Kidney epithelial cell (primary cell): ENCODE measurements at regions not wholly inside any gene's neighbourhood (a gene's known extent, or its start where the extent isn't known, plus 50 kb on each side); places are given as distances from the start of the nearest gene placed in this dataset.

Experiments used
- DNase-seq: peaks from one replicate; pipeline ENCODE4 v3.0.0-alpha.2; 2010; ENCODE audit warnings: low read depth
- H3K27me3 ChIP-seq: 2 replicates; pipeline ENCODE4 v1.6.0; 2011; ENCODE audit warnings: low read length; ENCODE audit not compliant: control insufficient read depth, insufficient read depth
- H3K36me3 ChIP-seq: 2 replicates; pipeline ENCODE4 v1.5.1; 2011; ENCODE audit warnings: low read length; ENCODE audit not compliant: control insufficient read depth, insufficient read depth
- H3K4me3 ChIP-seq: 2 replicates; pipeline ENCODE4 v1.5.1; 2011; ENCODE audit warnings: low read depth, mild to moderate bottlenecking, control low read depth, low read length
- TF ChIP-seq, protein P1 (sequence below): IDR thresholded peaks from 2 replicates; pipeline ENCODE4 v1.5.1; 2011; ENCODE audit warnings: mild to moderate bottlenecking, moderate library complexity, low read length, control low read depth, inconsistent platforms; ENCODE audit not compliant: insufficient read depth, poor library complexity, severe bottlenecking

DNA sequence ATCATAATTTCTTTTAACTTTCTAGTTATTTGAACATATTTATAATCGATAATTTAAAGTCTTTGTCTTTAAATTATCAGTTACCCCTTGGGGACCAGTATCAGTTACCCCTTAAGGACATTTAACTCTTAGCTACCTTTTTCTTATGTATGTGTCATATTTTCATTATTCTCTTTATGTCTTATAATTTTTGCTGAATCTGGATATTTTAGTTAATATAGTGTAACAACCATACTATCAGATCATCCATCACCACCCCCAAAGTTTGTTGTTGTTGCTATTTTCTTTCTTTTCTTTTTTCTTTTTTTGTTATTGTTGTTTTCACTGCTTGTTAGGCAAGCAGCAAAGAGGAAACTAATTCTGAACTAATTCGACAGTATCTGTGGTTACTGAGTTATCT lies 57.0 kb upstream of the TNFSF18 start:
- Histone ChIP-seq H3K27me3 (no peaks in the 10 kb centered on the region), H3K36me3 (no peaks in the 10 kb centered on the region), H3K4me3 (no peak overlapping the region)
- TF ChIP-seq, protein P1, sequence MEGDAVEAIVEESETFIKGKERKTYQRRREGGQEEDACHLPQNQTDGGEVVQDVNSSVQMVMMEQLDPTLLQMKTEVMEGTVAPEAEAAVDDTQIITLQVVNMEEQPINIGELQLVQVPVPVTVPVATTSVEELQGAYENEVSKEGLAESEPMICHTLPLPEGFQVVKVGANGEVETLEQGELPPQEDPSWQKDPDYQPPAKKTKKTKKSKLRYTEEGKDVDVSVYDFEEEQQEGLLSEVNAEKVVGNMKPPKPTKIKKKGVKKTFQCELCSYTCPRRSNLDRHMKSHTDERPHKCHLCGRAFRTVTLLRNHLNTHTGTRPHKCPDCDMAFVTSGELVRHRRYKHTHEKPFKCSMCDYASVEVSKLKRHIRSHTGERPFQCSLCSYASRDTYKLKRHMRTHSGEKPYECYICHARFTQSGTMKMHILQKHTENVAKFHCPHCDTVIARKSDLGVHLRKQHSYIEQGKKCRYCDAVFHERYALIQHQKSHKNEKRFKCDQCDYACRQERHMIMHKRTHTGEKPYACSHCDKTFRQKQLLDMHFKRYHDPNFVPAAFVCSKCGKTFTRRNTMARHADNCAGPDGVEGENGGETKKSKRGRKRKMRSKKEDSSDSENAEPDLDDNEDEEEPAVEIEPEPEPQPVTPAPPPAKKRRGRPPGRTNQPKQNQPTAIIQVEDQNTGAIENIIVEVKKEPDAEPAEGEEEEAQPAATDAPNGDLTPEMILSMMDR, result no peak
- no peak for DNase-seq

DNA sequence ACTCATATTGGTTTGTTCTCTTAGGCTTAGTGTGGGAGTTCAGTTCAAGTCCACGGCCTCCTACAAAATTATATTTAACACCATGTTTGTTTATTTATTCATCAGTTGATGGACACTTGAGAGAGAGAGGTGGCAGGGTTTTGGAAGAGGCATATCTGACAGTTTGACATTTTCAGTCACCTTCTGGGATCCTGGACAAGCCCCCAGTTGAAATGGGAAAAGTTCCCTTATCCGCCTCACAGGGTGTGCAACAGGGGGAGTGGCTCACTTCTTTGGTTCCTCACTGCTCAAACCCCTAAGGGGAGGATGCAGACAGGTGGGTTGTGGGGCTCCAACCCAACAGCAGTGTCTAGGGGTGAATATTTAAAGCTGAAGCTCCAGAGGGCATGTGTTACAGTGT lies 52.3 kb upstream of the TNFSF18 start:
- TF ChIP-seq, protein P1, result no peak
- H3K4me3 ChIP-seq, result no peak overlapping the region
- H3K27me3 ChIP-seq, result no peaks in the 10 kb centered on the region
- DNase-seq, result no peak
- no peaks in the 10 kb centered on the region for H3K36me3 ChIP-seq

DNA sequence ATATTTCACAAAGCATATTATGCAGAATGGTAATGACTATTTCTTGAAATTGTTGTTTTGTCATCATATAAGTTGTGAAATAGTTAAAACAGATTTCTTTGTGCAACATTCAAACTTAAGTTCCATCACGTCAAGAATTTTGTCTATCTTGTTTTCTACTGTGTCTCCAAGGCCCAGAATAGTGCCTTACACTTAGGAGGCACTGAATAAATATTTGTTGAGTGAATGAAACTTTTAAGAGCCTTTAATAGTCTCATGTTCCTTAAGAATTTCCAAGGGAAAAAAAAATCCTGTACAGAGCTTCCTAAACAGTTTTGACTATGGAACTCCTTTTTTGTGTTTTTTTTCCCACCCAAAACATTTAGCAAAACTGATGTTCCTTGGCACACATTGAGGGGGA lies 50.8 kb upstream of the TNFSF18 start:
- Histone ChIP-seq H3K27me3 (no peaks in the 10 kb centered on the region), H3K36me3 (no peaks in the 10 kb centered on the region), H3K4me3 (no peak overlapping the region)
- DNase-seq, result no peak
- TF ChIP-seq, protein P1, result no peak

DNA sequence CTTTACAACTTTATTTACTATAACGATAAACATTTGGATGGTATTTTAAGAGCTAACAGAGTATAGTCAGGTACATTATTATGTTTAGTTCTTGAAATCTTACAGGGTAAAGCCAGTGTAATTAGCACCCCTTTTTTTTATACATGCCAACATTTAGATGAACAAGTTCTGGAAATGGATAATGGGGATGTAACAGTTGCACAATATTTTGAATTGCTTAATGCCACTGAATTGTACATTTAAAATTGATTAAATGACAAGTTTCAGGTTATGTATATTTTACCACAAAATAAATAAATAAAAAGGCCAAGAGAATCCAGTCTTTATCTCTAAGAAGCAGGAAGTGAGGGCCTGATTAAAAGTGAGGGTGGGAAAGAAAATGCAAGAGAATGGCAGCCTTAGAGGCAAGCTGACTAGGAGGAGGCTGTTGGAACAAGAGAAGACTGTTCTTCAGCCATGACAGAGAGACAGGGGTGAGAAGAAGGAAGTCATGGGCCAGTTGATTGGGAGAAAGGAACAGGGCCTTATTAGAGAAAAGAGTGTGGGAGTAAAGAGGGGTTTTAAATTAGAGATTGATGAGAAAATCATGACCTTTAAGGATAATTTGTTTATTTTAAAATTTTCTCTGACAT lies 49.9 kb upstream of the TNFSF18 start:
- TF ChIP-seq, protein P1, result no peak
- no peaks in the 10 kb centered on the region for H3K36me3 ChIP-seq
- no peak overlapping the region for H3K4me3 ChIP-seq
- no peak for DNase-seq
- H3K27me3 ChIP-seq, result no peaks in the 10 kb centered on the region
